ENCODE measurements at regions not wholly inside any gene's neighbourhood (a gene's known extent, or its start where the extent isn't known, plus 50 kb on each side); places are given as distances from the start of the nearest gene placed in this dataset.
"Not testable (repeated sequence)": the region's sequence is repeated elsewhere in the genome, so short reads cannot be mapped to it uniquely, and the experiment has no call there.

DNA sequence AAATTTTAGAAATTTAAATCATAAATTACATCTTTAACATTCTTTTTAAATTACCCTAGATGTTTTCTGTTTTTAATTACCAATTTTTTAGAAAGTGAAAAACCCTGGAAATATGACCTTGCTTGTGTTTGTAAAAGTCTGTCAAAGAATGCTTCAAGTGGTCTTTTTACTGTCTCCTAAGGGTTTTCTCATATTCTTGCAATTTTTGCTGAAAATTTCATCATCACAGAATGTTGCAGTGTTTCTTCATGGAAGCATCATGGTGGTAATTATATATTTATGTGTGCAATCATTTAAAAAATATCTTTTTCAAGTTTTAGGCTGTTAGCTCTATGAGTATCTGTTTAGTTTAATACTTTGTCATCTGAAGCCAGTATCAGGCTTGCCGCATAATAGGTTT, 178.2 kb downstream of the HDGFL1 start:
- Mint-ChIP-seq H3K27ac (no peak overlapping the region), H3K36me3 (ENCODE audit: low read depth) (no peaks in the 10 kb centered on the region), H3K9me3 (no peaks in the 10 kb centered on the region), H3K4me1 (ENCODE audit: low read depth) (no peaks in the 10 kb centered on the region), H3K4me3 (no peak overlapping the region), H3K27me3 (ENCODE audit: low read depth) (no peaks in the 10 kb centered on the region)

DNA sequence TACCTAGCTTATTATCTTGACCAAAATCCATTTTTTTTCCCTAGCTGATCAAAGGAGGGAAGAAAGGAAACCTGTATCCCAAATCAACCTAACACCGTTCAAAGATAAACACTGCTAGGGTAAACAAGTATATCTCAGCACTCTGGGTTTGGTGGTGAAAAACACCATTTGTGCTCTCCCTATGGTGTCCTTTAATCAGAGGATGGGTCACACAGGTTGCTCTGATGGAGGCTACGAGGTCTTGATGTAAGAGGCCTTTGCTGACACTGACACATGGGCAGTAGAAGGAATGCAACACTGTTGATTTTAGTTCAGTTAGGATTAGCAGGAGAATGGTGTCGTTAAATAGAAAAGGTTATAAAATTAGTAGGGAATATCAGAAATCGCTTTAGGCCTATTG, 179.3 kb downstream of the HDGFL1 start:
- Mint-ChIP-seq H3K36me3 (ENCODE audit: low read depth) (no peaks in the 10 kb centered on the region), H3K4me3 (no peak overlapping the region), H3K4me1 (ENCODE audit: low read depth) (no peaks in the 10 kb centered on the region), H3K9me3 (no peaks in the 10 kb centered on the region), H3K27me3 (ENCODE audit: low read depth) (no peaks in the 10 kb centered on the region), H3K27ac (no peak overlapping the region)

DNA sequence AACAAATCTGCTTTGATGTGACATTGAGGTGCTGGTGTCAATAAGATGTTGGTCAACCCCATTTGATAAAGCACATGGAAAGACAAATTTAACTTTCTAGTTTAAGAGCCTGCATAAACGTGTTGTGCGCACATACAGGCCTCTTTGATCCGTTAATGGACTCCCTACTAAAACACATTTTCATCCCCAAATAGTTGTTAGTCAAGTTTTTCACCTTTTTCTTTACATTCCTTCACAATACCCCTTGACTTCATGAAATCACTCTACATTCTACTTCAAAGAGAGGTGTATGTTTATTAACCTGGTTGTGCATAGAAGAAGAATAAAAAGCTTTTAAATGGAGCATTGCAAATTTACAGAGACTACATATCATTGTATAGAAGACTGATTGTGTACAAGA, 180.3 kb downstream of the HDGFL1 start:
- no peaks in the 10 kb centered on the region for H3K4me1 Mint-ChIP-seq (ENCODE audit: low read depth)
- H3K27ac Mint-ChIP-seq, result no peak overlapping the region
- no peaks in the 10 kb centered on the region for H3K9me3 Mint-ChIP-seq
- no peaks in the 10 kb centered on the region for H3K36me3 Mint-ChIP-seq (ENCODE audit: low read depth)
- no peak overlapping the region for H3K4me3 Mint-ChIP-seq
- H3K27me3 Mint-ChIP-seq (ENCODE audit: low read depth), result no peaks in the 10 kb centered on the region

DNA sequence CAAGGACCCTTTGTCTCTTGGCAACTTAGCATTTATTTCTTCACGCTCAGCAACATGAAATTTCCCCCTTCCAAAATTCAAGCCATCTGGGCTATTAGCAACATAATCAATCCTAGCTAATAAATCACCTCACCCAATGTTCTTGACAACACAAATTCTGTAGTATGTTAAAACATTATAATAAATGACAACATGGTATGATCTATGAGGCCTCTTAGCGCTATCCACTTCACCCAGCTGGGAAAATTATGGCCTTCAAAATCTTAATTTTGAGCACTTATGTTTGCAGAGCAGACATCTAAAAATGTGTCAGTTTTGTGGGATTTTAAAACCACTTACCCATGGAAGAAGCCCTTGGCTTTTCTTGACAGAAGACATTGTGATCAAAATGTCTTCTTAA, 181.9 kb downstream of the HDGFL1 start:
- H3K9me3 Mint-ChIP-seq, result no peaks in the 10 kb centered on the region
- H3K4me1 Mint-ChIP-seq (ENCODE audit: low read depth), result no peaks in the 10 kb centered on the region
- H3K27ac Mint-ChIP-seq, result no peak overlapping the region
- H3K27me3 Mint-ChIP-seq (ENCODE audit: low read depth), result no peaks in the 10 kb centered on the region
- H3K36me3 Mint-ChIP-seq (ENCODE audit: low read depth), result no peaks in the 10 kb centered on the region
- H3K4me3 Mint-ChIP-seq, result no peak overlapping the region

DNA sequence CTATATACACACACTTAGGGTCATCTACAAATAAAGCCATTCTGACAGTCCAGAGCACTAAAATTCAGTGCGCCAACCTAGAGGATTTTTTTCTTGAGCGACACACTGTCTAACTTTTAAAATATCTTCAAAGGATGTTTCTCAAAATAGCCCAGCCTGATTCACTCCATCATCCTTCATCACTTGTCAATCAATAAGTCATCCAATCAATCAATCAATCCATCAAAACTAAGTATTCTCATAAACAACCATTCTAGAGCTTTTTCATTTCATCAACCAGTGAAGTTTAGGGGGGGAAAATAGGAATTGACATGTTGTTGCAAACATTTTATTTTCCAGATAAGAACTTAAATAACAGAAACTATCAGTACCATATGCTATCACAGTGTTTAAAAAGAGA, 183.2 kb downstream of the HDGFL1 start:
- Mint-ChIP-seq H3K27ac (no peak overlapping the region), H3K27me3 (ENCODE audit: low read depth) (no peaks in the 10 kb centered on the region), H3K4me1 (ENCODE audit: low read depth) (no peaks in the 10 kb centered on the region), H3K36me3 (ENCODE audit: low read depth) (no peaks in the 10 kb centered on the region), H3K4me3 (no peak overlapping the region), H3K9me3 (no peaks in the 10 kb centered on the region)

DNA sequence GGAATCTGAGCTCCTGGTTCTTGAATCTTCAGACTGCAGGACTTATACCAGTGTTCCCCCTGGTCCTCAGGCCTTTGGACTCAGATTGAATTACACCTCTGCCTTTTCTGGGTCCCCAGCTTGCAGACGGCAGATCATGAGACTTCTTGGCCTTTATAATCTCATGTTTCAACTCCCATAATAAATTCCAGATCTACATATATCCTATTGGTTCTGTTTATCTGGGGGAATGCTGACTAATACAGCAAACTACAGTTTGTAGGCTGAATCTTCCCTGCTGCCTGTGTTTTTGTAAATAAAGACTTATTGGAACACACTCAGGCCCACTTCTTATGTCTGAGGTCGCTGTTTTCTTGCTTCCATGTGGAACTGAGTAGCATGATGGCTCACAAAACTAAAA, 184.7 kb downstream of the HDGFL1 start:
- Mint-ChIP-seq H3K27me3 (ENCODE audit: low read depth) (no peaks in the 10 kb centered on the region), H3K9me3 (no peaks in the 10 kb centered on the region)

DNA sequence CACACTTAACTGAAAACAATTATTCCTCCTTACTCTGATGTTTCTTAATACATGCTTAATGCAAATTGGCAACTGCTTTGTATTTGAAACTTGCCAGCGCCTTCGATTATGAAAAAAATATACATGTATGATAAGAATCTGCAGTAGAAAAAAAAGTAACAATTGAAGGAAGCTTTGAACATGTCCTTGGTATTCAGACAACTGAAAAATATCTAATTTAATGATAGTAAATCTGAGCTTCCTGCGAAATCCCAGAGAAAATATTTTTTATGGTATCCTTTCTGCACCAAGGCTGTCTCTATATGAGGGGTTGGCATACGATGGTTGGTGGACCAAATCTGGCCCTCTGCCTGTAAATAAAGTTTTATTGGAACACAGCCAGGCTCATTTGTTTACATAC, 186.2 kb downstream of the HDGFL1 start:
- no peaks in the 10 kb centered on the region for H3K27me3 Mint-ChIP-seq (ENCODE audit: low read depth)
- no peaks in the 10 kb centered on the region for H3K4me1 Mint-ChIP-seq (ENCODE audit: low read depth)
- H3K27ac Mint-ChIP-seq, result no peak overlapping the region
- H3K4me3 Mint-ChIP-seq, result no peak overlapping the region
- H3K9me3 Mint-ChIP-seq, result no peaks in the 10 kb centered on the region
- H3K36me3 Mint-ChIP-seq (ENCODE audit: low read depth), result no peaks in the 10 kb centered on the region

More for the DNA sequence above, 184.7 kb downstream of the HDGFL1 start:
- H3K36me3 Mint-ChIP-seq (ENCODE audit: low read depth), result no peaks in the 10 kb centered on the region
- no peak overlapping the region for H3K4me3 Mint-ChIP-seq
- H3K27ac Mint-ChIP-seq, result no peak overlapping the region
- no peaks in the 10 kb centered on the region for H3K4me1 Mint-ChIP-seq (ENCODE audit: low read depth)

DNA sequence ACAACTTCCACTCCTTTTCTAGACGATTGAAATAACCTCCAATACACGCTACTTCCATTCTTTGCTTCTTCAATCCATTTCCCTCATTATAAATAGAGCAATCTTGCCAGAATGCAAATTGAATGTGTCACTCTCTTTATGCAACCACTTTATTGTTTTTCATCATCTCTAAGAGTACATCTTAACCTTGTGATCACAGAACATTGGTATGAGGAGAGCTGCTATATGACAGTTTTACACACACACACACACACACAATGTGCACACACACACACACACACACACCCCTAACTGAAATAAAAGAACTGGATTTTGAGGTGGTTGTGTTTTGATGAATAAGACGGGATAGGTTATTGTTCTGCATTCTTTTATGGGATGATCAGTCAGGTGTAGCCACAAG, 187.0 kb downstream of the HDGFL1 start:
- Mint-ChIP-seq H3K9me3 (no peaks in the 10 kb centered on the region), H3K36me3 (ENCODE audit: low read depth) (no peaks in the 10 kb centered on the region), H3K4me1 (ENCODE audit: low read depth) (no peaks in the 10 kb centered on the region), H3K27me3 (ENCODE audit: low read depth) (no peaks in the 10 kb centered on the region), H3K4me3 (no peak overlapping the region), H3K27ac (no peak overlapping the region)

DNA sequence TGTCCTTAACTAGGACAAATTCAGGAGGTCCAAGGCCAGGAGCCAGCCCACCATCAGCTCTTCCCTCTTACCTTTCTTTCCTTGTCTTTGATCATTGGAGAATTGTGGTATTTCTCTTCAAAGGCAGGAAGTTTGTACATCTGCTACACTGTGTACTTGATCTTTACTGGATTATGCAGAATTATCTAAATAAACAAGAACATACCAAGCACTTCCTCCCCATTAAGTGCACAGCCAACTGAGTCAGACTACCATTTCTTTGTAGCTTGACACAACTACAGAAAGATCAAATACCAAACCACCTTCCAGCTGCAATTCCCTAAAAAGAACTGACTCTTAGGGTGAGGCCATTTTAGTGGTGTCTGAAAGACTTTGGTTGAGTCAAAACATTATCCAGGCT, 195.1 kb downstream of the HDGFL1 start:
- H3K36me3 Mint-ChIP-seq (ENCODE audit: low read depth), result no peaks in the 10 kb centered on the region
- no peak overlapping the region for H3K27ac Mint-ChIP-seq
- peaks cover 8% of the 10 kb centered on the region for H3K9me3 Mint-ChIP-seq
- no peaks in the 10 kb centered on the region for H3K4me1 Mint-ChIP-seq (ENCODE audit: low read depth)
- no peaks in the 10 kb centered on the region for H3K27me3 Mint-ChIP-seq (ENCODE audit: low read depth)
- no peak overlapping the region for H3K4me3 Mint-ChIP-seq

DNA sequence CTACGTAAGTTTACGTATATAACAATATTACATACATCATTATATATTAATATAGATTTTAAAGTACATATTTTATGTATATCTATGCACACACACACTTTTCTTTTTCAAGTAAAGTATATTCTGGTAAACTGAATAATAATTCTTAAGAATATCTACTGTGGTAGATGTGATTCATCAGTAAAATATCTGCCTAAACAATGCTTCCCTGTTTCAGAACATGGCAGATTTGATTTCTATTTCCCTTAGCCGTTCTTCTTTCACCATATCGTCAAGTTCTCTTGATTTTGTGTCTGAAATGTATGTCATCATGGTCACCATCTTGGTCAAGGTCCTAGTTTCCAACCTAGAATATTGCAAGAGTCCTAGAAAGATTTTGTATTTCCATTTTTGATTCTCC, 195.6 kb downstream of the HDGFL1 start:
- Mint-ChIP-seq H3K36me3 (ENCODE audit: low read depth) (no peaks in the 10 kb centered on the region), H3K27me3 (ENCODE audit: low read depth) (no peaks in the 10 kb centered on the region), H3K4me1 (ENCODE audit: low read depth) (no peaks in the 10 kb centered on the region), H3K9me3 (peaks cover 8% of the 10 kb centered on the region), H3K27ac (no peak overlapping the region), H3K4me3 (no peak overlapping the region)

DNA sequence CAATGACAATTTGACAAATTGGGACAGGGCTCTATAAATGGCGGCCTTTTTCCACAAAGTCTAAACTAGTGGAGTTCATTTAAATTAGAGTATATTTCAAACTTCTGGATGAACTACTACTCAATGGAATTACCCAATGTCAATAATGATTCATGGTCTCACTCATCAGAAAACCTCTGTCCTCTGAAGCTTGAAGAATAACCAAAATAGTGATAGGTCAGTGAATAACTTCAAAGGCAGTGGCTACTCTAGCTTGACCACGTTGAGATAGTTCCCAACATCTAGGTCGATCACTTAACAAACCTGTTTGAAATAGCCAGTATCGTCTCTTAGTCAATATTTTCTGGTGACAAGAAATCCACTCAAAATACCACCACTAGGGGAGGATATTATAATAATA, 197.6 kb downstream of the HDGFL1 start:
- no peaks in the 10 kb centered on the region for H3K27me3 Mint-ChIP-seq (ENCODE audit: low read depth)
- no peaks in the 10 kb centered on the region for H3K36me3 Mint-ChIP-seq (ENCODE audit: low read depth)
- no peak overlapping the region for H3K4me3 Mint-ChIP-seq
- H3K4me1 Mint-ChIP-seq (ENCODE audit: low read depth), result no peaks in the 10 kb centered on the region
- H3K9me3 Mint-ChIP-seq, result peaks cover 11% of the 10 kb centered on the region
- no peak overlapping the region for H3K27ac Mint-ChIP-seq

DNA sequence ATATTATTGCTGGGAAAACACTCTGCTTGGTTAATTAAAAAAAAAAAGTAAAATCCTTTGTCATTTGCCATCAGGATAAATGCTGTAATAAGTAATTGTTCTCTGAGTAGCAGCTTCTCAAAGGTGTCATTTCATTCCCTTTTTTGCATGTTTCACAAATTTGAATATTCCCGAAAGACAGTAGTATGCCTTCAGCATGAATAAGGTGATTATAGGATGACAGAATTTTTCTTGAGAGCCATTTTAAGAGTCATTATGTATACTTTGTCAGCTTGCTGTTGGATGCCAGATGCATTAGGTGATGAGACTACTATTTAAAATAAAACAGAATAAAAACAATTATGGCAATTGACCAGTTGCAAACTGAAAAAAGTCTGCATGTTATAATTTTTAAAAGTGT, 200.7 kb downstream of the HDGFL1 start:
- H3K27ac Mint-ChIP-seq, result no peak overlapping the region
- no peaks in the 10 kb centered on the region for H3K36me3 Mint-ChIP-seq (ENCODE audit: low read depth)
- H3K4me1 Mint-ChIP-seq (ENCODE audit: low read depth), result no peaks in the 10 kb centered on the region
- H3K4me3 Mint-ChIP-seq, result no peak overlapping the region
- no peaks in the 10 kb centered on the region for H3K27me3 Mint-ChIP-seq (ENCODE audit: low read depth)
- peaks cover 3% of the 10 kb centered on the region for H3K9me3 Mint-ChIP-seq

DNA sequence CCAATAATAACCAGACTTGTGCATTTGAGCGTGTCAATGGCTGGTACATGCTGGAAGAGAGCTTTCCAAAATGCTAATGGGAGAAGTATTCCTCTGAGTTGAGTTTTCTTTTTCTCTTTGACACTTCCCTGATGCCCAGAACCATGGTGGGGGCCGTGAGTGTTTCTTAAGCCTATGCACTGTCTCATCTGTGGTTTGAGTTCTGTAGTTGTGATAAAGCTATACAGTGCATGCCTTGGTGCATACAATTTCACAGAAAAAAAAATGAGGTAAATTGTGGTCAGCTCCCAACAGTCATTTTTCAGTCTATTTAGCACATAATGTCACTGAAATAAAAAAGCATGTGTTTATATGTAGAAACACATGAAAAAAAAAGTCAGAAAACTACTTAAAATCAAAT, 204.8 kb downstream of the HDGFL1 start:
- no peaks in the 10 kb centered on the region for H3K36me3 Mint-ChIP-seq (ENCODE audit: low read depth)
- no peak overlapping the region for H3K4me3 Mint-ChIP-seq
- H3K4me1 Mint-ChIP-seq (ENCODE audit: low read depth), result no peaks in the 10 kb centered on the region
- peaks cover 24% of the 10 kb centered on the region for H3K9me3 Mint-ChIP-seq
- no peak overlapping the region for H3K27ac Mint-ChIP-seq
- H3K27me3 Mint-ChIP-seq (ENCODE audit: low read depth), result no peaks in the 10 kb centered on the region

DNA sequence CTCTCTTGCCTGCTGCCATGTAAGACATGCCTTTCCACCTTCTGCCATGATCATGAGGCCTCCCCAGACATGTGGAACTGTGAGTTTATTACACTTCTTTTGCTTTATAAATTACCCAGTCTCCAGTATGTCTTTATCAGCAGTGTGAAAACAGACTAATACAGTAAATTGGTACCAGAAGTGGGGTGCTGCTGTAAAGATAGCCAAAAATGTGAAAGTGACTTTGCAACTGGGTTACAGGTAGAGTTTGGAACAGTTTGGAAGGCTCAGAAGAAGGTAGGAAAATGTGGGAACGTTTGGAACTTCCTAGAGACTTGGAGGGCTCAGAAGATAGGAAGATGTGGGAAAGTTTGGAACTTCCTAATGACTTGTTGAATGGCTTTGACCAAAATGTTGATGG, 209.1 kb downstream of the HDGFL1 start:
- H3K4me1 Mint-ChIP-seq (ENCODE audit: low read depth); H3K27ac Mint-ChIP-seq; H3K36me3 Mint-ChIP-seq (ENCODE audit: low read depth); H3K27me3 Mint-ChIP-seq (ENCODE audit: low read depth); H3K4me3 Mint-ChIP-seq: not testable (repeated sequence)
- H3K9me3 Mint-ChIP-seq, result peaks cover 33% of the 10 kb centered on the region

DNA sequence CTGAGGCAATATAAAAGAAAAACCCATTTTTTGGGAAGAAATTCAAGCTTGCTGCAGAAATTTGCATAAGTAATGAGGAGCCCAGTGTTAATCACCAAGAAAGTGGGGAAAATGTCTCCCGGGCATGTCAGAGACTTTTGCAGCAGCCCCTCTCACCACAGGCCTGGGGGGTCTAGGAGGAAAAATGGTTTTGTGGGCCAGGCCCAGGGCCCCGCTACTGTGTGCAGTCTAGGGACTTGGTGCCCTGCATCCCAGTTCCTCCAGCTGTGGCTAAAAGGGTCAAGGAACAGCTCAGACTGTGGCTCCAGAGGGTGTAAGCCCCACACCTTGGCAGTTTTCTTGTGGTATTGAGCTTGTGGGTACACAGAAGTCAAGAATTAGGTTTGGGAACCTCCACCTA, 209.7 kb downstream of the HDGFL1 start:
- Mint-ChIP-seq H3K36me3 (ENCODE audit: low read depth) (no peaks in the 10 kb centered on the region), H3K4me3 (no peak overlapping the region), H3K9me3 (peaks cover 37% of the 10 kb centered on the region), H3K27me3 (ENCODE audit: low read depth) (no peaks in the 10 kb centered on the region), H3K4me1 (ENCODE audit: low read depth) (no peaks in the 10 kb centered on the region), H3K27ac (no peak overlapping the region)

DNA sequence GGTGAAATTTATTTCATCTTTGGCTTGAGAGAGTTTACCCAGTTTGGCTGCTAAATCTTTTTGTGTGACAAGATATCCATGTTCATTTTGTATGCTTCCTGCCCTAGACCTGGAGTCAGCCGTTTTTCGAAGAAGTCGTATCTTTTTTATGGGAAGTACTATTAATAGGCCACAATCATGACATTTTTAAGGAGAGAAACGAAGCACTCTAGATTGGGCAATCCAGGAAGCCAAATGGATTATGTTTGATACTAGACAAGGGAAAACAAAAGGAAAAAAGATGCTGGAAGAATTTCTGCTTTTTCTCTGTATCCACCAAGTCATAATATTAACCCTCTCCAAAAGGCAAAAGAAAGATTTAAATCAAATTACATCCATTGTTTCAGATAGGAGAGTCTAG, 214.6 kb downstream of the HDGFL1 start:
- Mint-ChIP-seq H3K27me3 (ENCODE audit: low read depth) (no peaks in the 10 kb centered on the region), H3K27ac (no peak overlapping the region), H3K36me3 (ENCODE audit: low read depth) (no peaks in the 10 kb centered on the region), H3K9me3 (peaks cover 24% of the 10 kb centered on the region), H3K4me1 (ENCODE audit: low read depth) (no peaks in the 10 kb centered on the region), H3K4me3 (no peak overlapping the region)
